Karpas-422 (cell line): ENCODE measurements at regions not wholly inside any gene's neighbourhood (a gene's known extent, or its start where the extent isn't known, plus 50 kb on each side); places are given as distances from the start of the nearest gene placed in this dataset.

Source experiments
- DNase-seq: peaks from one replicate; pipeline ENCODE4 v3.0.0-alpha.2; 2015
- H2AFZ ChIP-seq: fragments of 200-600 bp; sonication (generic); 2 replicates; pipeline ENCODE4 v1.6.1; 2014; ENCODE audit warnings: antibody characterized with exemption, low read length, mixed read lengths
- H3K27ac ChIP-seq: fragments of 200-600 bp; sonication (generic); 2 replicates; pipeline ENCODE4 v1.5.1; 2014; ENCODE audit warnings: mild to moderate bottlenecking, low read length, moderate library complexity
- H3K27me3 ChIP-seq: fragments of 200-600 bp; sonication (generic); 2 replicates; pipeline ENCODE4 v1.6.1; 2014; ENCODE audit warnings: low read length, mixed read lengths
- H3K36me3 ChIP-seq: fragments of 200-600 bp; sonication (generic); 2 replicates; pipeline ENCODE4 v1.6.1; 2014; ENCODE audit warnings: low read length, mixed read lengths; ENCODE audit not compliant: insufficient read depth
- H3K4me1 ChIP-seq: fragments of 200-600 bp; sonication (generic); 2 replicates; pipeline ENCODE4 v1.6.1; 2014; ENCODE audit warnings: mild to moderate bottlenecking, low read length, mixed read lengths
- H3K4me2 ChIP-seq: fragments of 200-600 bp; sonication (generic); 2 replicates; pipeline ENCODE4 v1.6.1; 2014; ENCODE audit warnings: low read length, low read depth, mild to moderate bottlenecking; ENCODE audit not compliant: poor library complexity, severe bottlenecking
- H3K4me3 ChIP-seq: fragments of 200-600 bp; sonication (generic); 2 replicates; pipeline ENCODE4 v1.5.1; 2014; ENCODE audit warnings: mild to moderate bottlenecking, antibody characterized with exemption, low read length, mixed read lengths
- H3K79me2 ChIP-seq: fragments of 200-600 bp; sonication (generic); 2 replicates; pipeline ENCODE4 v1.6.1; 2014; ENCODE audit warnings: mild to moderate bottlenecking, low read length, mixed read lengths
- H3K9ac ChIP-seq: fragments of 200-600 bp; sonication (generic); 2 replicates; pipeline ENCODE4 v1.6.0; 2014; ENCODE audit warnings: low read length
- H3K9me2 ChIP-seq: fragments of 200-600 bp; sonication (generic), shearing (Covaris generic); replicated peaks from 2 replicates; pipeline ENCODE4 v1.6.0; 2014; ENCODE audit warnings: mild to moderate bottlenecking, low read length, moderate library complexity; ENCODE audit not compliant: insufficient read depth
- H3K9me3 ChIP-seq: fragments of 300-700, 200-600 bp; sonication (generic); 2 replicates; pipeline ENCODE4 v1.6.1; 2014; ENCODE audit warnings: low read length, mixed read lengths
- H4K20me1 ChIP-seq: fragments of 200-600 bp; sonication (generic); 2 replicates; pipeline ENCODE4 v1.6.1; 2014; ENCODE audit warnings: mild to moderate bottlenecking, antibody characterized with exemption, low read length, low read depth; ENCODE audit not compliant: insufficient read depth

DNA sequence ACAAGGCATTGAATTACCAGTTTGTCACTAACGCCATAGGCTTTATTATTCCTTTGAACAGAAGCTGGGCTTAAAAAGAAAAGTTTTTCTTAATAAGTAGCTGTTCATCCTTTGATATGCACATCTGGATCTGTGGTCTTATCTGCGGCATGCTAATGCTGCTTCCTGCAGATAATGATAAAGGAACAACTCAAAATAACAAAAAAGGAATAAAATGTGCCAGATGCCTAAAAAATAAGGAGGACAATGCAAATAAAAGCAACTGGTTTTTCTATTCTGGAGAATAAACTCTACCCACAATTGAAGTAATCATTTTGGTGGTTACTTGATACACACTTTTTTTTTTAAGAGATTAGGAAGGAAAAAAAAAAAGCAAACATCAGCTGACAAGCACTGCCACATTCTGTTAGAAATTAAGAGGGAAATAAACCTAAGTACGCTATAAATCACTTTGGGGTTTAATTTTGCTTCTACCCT is 156.8 kb upstream of the SALL4 start:
- Histone ChIP-seq H3K9me2 (no peaks in the 10 kb centered on the region), H3K27me3 (no peaks in the 10 kb centered on the region), H3K4me1 (no peaks in the 10 kb centered on the region), H4K20me1 (no peaks in the 10 kb centered on the region), H3K9ac (no peak overlapping the region), H3K4me2 (no peak overlapping the region), H3K4me3 (no peak overlapping the region), H3K79me2 (no peaks in the 10 kb centered on the region), H3K9me3 (no peaks in the 10 kb centered on the region), H3K36me3 (no peaks in the 10 kb centered on the region), H2AFZ (no peak overlapping the region), H3K27ac (no peak overlapping the region)
- no peak for DNase-seq

DNA sequence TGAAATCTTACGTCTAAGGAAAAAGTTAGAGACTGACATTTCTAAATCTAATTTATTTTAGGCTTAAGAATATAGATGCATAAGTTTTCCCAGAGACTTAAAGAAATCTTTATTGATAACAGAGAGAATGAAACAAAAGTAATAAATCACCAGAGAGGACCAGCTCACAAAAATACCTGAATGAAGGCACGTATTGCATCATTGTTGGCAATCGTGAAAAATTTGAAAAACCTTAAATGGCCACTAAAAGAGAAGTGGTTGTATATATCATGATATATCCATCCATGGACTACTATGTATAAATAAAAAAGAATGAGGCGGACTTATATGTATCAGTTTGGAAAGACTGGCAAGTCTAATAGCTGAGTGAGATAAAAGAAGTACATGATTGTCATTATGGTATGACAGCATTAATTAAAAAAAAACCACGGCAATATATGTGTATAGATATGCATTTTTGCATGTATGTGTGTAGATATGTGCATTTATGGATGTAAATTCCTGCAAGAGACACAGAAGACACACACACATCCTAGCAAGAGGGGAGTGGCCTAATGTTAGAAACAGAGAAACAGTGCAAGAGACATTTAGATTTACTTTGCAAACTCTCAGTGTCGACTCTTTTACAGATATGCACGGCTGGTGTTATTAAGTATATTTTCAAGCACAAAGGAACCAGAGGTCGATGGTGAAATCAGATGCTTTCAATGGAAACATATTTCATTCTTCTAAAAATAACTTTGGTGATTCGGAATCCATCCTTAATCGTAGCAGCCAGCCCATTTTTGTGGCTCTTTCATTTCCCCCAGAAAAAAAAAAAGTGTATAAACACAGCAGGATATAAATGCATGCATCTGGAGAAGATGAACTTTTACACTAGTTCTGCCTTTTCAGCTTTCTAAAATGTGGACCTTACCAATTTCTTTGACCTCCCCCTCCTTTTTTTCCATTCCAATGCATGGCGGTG is 156.1 kb upstream of the SALL4 start:
- no peak overlapping the region for H3K27ac ChIP-seq
- no peaks in the 10 kb centered on the region for H3K4me1 ChIP-seq
- no peak overlapping the region for H3K9ac ChIP-seq
- H3K4me3 ChIP-seq = no peak overlapping the region
- no peaks in the 10 kb centered on the region for H3K27me3 ChIP-seq
- H3K36me3 ChIP-seq = no peaks in the 10 kb centered on the region
- H4K20me1 ChIP-seq = no peaks in the 10 kb centered on the region
- no peak overlapping the region for H2AFZ ChIP-seq
- no peaks in the 10 kb centered on the region for H3K9me3 ChIP-seq
- no peaks in the 10 kb centered on the region for H3K79me2 ChIP-seq
- no peaks in the 10 kb centered on the region for H3K9me2 ChIP-seq
- no peak overlapping the region for H3K4me2 ChIP-seq
- no peak for DNase-seq

DNA sequence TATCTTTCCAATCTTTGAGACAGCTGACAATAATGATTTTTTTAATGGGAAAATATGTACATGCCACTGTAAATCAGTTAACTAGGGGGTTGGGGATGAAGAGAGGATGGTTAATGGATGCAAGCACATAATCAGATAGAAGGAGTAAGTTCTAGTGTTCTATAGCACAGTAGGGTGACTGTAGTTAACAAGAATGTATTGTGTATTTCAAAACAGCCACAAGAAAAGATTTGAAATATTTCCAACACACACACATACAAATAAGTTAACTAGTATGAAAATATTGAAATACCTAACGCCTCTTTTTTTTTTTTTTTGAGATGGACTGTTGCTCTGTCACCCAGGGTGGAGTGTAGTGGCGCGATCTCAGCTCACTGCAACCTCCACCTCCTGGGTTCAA is 153.4 kb upstream of the SALL4 start:
- H3K4me2 ChIP-seq = no peak overlapping the region
- no peak overlapping the region for H3K27ac ChIP-seq
- H3K4me1 ChIP-seq = no peaks in the 10 kb centered on the region
- no peaks in the 10 kb centered on the region for H3K9me3 ChIP-seq
- no peaks in the 10 kb centered on the region for H3K36me3 ChIP-seq
- no peak overlapping the region for H3K9ac ChIP-seq
- no peaks in the 10 kb centered on the region for H3K79me2 ChIP-seq
- no peak overlapping the region for H2AFZ ChIP-seq
- no peaks in the 10 kb centered on the region for H3K27me3 ChIP-seq
- DNase-seq = no peak
- H3K9me2 ChIP-seq = no peaks in the 10 kb centered on the region
- H4K20me1 ChIP-seq = no peaks in the 10 kb centered on the region
- no peak overlapping the region for H3K4me3 ChIP-seq

GRCh38 chr20:51953731-51954340 is 151.5 kb upstream of the SALL4 start:
- Histone ChIP-seq H4K20me1 (no peaks in the 10 kb centered on the region), H3K27me3 (no peaks in the 10 kb centered on the region), H3K79me2 (no peaks in the 10 kb centered on the region), H3K9me3 (no peaks in the 10 kb centered on the region), H3K36me3 (no peaks in the 10 kb centered on the region), H3K9me2 (no peaks in the 10 kb centered on the region), H3K27ac (no peak overlapping the region), H3K9ac (no peak overlapping the region), H3K4me1 (no peaks in the 10 kb centered on the region), H3K4me2 (no peak overlapping the region), H3K4me3 (no peak overlapping the region), H2AFZ (no peak overlapping the region)
- DNase-seq = no peak

DNA sequence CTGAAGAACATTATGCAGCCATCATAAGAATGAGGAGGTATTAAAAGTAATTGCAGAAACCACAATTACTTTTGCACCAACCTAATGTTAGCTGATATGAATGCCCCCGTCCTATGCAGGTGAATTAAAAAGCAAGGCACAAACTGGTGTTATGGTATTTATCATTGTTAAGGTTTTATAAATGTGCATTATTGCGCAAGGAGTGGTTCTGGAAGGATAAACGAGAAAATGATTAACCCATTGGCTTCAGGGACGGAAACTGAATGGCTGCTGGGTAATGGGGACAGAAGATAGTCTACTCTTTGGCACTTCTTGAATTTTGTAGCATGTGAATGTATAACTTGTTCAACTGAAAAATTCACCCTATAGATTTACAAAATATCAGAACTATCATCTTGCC is 148.6 kb upstream of the SALL4 start:
- no peaks in the 10 kb centered on the region for H3K9me3 ChIP-seq
- H3K9ac ChIP-seq = no peak overlapping the region
- no peaks in the 10 kb centered on the region for H3K79me2 ChIP-seq
- no peak overlapping the region for H3K27ac ChIP-seq
- DNase-seq = no peak
- H3K4me1 ChIP-seq = no peaks in the 10 kb centered on the region
- H3K4me3 ChIP-seq = no peak overlapping the region
- no peak overlapping the region for H3K4me2 ChIP-seq
- H3K9me2 ChIP-seq = no peaks in the 10 kb centered on the region
- no peaks in the 10 kb centered on the region for H3K36me3 ChIP-seq
- H4K20me1 ChIP-seq = no peaks in the 10 kb centered on the region
- H2AFZ ChIP-seq = no peak overlapping the region
- no peaks in the 10 kb centered on the region for H3K27me3 ChIP-seq

DNA sequence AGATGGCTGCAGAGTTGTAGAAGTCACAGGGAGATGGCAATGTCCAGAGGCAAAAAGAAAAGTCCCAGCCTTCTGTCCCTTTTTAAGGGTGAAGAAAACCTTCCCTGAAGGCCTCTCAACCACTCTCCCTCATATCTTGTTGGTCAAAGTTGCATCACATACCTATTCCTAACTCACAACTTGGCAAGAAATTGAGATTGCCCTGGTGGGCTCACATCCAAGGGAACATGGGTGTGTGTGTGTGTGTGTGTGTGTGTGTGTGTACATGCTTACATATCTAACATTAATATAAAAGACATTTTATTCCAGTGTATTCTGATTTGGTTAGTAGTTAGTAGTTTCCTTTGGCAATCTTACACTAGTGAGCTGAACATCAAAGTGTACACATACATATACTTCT is 144.3 kb upstream of the SALL4 start:
- Histone ChIP-seq H3K9ac (no peak overlapping the region), H3K36me3 (no peaks in the 10 kb centered on the region), H4K20me1 (no peaks in the 10 kb centered on the region), H3K4me3 (no peak overlapping the region), H3K27ac (no peak overlapping the region), H3K4me2 (no peak overlapping the region), H3K9me2 (no peaks in the 10 kb centered on the region), H2AFZ (no peak overlapping the region), H3K79me2 (no peaks in the 10 kb centered on the region), H3K9me3 (no peaks in the 10 kb centered on the region), H3K27me3 (no peaks in the 10 kb centered on the region), H3K4me1 (no peaks in the 10 kb centered on the region)
- no peak for DNase-seq

DNA sequence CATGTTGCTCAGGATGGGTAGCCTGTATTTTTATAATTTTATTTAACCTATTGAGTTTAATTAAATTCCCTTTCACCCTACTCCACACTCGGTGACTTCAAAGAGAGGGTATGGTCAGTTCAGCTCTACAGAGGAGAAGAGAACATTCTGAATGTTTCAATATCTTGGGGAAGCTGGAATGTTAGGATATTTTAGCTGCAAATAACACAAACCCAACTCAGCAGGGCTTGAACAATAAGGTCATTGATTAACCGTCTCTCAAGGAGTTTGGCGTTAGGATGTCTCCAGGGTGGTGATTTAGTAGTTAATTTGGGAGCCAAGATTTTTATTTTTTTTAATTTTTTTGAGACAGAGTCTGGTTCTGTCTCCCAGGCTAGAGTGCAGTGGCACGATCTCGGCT is 143.6 kb upstream of the SALL4 start:
- no peak for DNase-seq
- H3K27me3 ChIP-seq = no peaks in the 10 kb centered on the region
- H3K4me2 ChIP-seq = no peak overlapping the region
- no peaks in the 10 kb centered on the region for H3K36me3 ChIP-seq
- H3K27ac ChIP-seq = no peak overlapping the region
- H3K79me2 ChIP-seq = no peaks in the 10 kb centered on the region
- H4K20me1 ChIP-seq = no peaks in the 10 kb centered on the region
- no peaks in the 10 kb centered on the region for H3K4me1 ChIP-seq
- no peak overlapping the region for H2AFZ ChIP-seq
- H3K9ac ChIP-seq = no peak overlapping the region
- H3K9me2 ChIP-seq = no peaks in the 10 kb centered on the region
- H3K9me3 ChIP-seq = no peaks in the 10 kb centered on the region
- H3K4me3 ChIP-seq = no peak overlapping the region

DNA sequence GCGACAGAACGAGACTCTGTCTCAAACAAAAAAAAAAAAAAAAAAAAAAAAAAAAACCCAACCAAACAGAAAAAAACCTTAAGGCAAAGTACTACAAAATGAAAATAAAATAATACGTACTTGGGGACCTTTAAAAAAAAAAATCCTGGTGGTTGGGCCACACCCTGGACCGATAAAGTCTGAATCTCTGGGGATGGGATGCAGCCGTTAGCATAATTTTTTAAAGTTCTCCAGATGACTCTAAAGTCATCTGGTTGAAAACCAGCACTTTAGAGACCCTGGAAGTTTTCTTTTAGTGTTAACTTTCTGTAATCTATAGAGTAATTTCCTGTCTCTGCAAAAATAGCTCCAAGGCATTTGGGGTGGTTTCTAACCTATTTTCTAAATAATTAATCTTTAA is 142.9 kb upstream of the SALL4 start:
- Histone ChIP-seq H3K9me3 (no peaks in the 10 kb centered on the region), H3K9ac (no peak overlapping the region), H3K4me3 (no peak overlapping the region)

More for the DNA sequence above, 142.9 kb upstream of the SALL4 start:
- no peaks in the 10 kb centered on the region for H3K9me2 ChIP-seq
- H3K36me3 ChIP-seq = no peaks in the 10 kb centered on the region
- H3K79me2 ChIP-seq = no peaks in the 10 kb centered on the region
- H4K20me1 ChIP-seq = no peaks in the 10 kb centered on the region
- H3K27ac ChIP-seq = no peak overlapping the region
- no peak for DNase-seq
- H2AFZ ChIP-seq = no peak overlapping the region
- H3K4me2 ChIP-seq = no peak overlapping the region
- no peaks in the 10 kb centered on the region for H3K27me3 ChIP-seq
- H3K4me1 ChIP-seq = no peaks in the 10 kb centered on the region
